CD4-positive, alpha-beta T cell (primary cell): ENCODE measurements at regions not wholly inside any gene's neighbourhood (a gene's known extent, or its start where the extent isn't known, plus 50 kb on each side); places are given as distances from the start of the nearest gene placed in this dataset.

ENCODE experiments used
- ATAC-seq: fragments of 200-7000 bp; cut with Tn5 transposase; one replicate; pipeline ENCODE4 v1.10.0; 2022; ENCODE audit warnings: mild to moderate bottlenecking; ENCODE audit not compliant: poor library complexity
- CTCF ChIA-PET: fragments of 350-600 bp; sonication (Branson Sonifier 250); formaldehyde crosslinking; loops from one replicate; lab custom pipeline; 2021; ENCODE audit warnings: antibody characterized with exemption, inconsistent platforms; lab: Charles Lee
- POLR2A ChIA-PET: fragments of 350-600 bp; sonication (Branson Sonifier 250); formaldehyde crosslinking; loops from one replicate; lab custom pipeline; 2021; ENCODE audit warnings: antibody characterized with exemption, inconsistent platforms; lab: Charles Lee
- DNase-seq, 14 experiments: peaks; one replicate each; pipeline ENCODE4 v3.0.0-alpha.2; 2013 to 2020; ENCODE audit warnings: mixed read lengths in 2 of 14
- H3K27ac ChIP-seq, 2 donors: one replicate each; pipeline versions ENCODE4 v1.5.1 to v1.7.0; 2013; ENCODE audit warnings: low read length in 2 of 2, low read depth in 1 of 2, mild to moderate bottlenecking in 1 of 2
- H3K27me3 ChIP-seq, 2 experiments: 1 replicate in 1 of 2; 2 replicates in 1 of 2; pipeline versions ENCODE4 v1.6.1 to v1.7.0; 2013; ENCODE audit warnings: low read length in 2 of 2, control low read depth in 1 of 2, mild to moderate bottlenecking in 1 of 2, moderate library complexity in 1 of 2; ENCODE audit not compliant: insufficient read depth in 2 of 2, control insufficient read depth in 1 of 2
- H3K36me3 ChIP-seq: one replicate; pipeline ENCODE4 v1.6.1; 2013; ENCODE audit warnings: low read length, control low read depth; ENCODE audit not compliant: insufficient read depth
- H3K4me1 ChIP-seq: one replicate; pipeline ENCODE4 v1.6.1; 2013; ENCODE audit warnings: low read length, control low read depth; ENCODE audit not compliant: insufficient read depth
- H3K4me3 ChIP-seq: one replicate; pipeline ENCODE4 v1.5.1; 2013; ENCODE audit warnings: mild to moderate bottlenecking, low read length, moderate library complexity
- H3K9me3 ChIP-seq, 2 experiments: 1 replicate in 1 of 2; 2 replicates in 1 of 2; pipeline versions ENCODE4 v1.6.1 to v1.7.0; 2013; ENCODE audit warnings: low read length in 2 of 2, mild to moderate bottlenecking in 2 of 2, control low read depth in 1 of 2, moderate library complexity in 1 of 2; ENCODE audit not compliant: control insufficient read depth in 1 of 2, insufficient read depth in 1 of 2
- H3K27ac Mint-ChIP-seq: one replicate; pipeline ENCODE4 v1.8.0; 2020; ENCODE audit warnings: mixed read lengths
- H3K27me3 Mint-ChIP-seq: one replicate; pipeline ENCODE4 v1.8.0; 2021; ENCODE audit warnings: mixed read lengths
- H3K36me3 Mint-ChIP-seq: one replicate; pipeline ENCODE4 v1.8.0; 2021; ENCODE audit warnings: low read depth, mixed read lengths
- H3K4me1 Mint-ChIP-seq: one replicate; pipeline ENCODE4 v1.8.0; 2021; ENCODE audit warnings: low read depth, mixed read lengths
- H3K4me3 Mint-ChIP-seq: one replicate; pipeline ENCODE4 v1.8.0; 2020; ENCODE audit warnings: mild to moderate bottlenecking, mixed read lengths
- H3K9me3 Mint-ChIP-seq: one replicate; pipeline ENCODE4 v1.8.0; 2020; ENCODE audit warnings: mixed read lengths
- intact Hi-C, 2 experiments: fragments of 100-400 bp; cut with DNase I in 1 of 2; cut with micrococcal nuclease in 1 of 2; formaldehyde crosslinking; loops; one replicate each; pipeline versions ENCODE4 v1.15.1 to v1.9.0; 2023 to 2025; cut with DNase I, micrococcal nuclease
- TF ChIP-seq, protein P1 (sequence below): fragments of 200-600 bp; IDR thresholded peaks from one replicate; pipeline ENCODE4 v1.8.0; 2022; ENCODE audit warnings: antibody characterized with exemption, mild to moderate bottlenecking

GRCh38 chr13:100753376-100753775 lies 78.8 kb upstream of the TMTC4 start:
- ATAC-seq, result no peak
- H3K9me3 Mint-ChIP-seq, result no peaks in the 10 kb centered on the region
- no peak overlapping the region for H3K27ac Mint-ChIP-seq
- H3K27me3 Mint-ChIP-seq, result peaks cover 4% of the 10 kb centered on the region
- H3K36me3 Mint-ChIP-seq, result no peaks in the 10 kb centered on the region
- Histone ChIP-seq H3K9me3 (no peaks in the 10 kb centered on the region), H3K4me1 (no peaks in the 10 kb centered on the region), H3K27me3 (no peaks in the 10 kb centered on the region), H3K36me3 (no peaks in the 10 kb centered on the region), H3K27ac (no peak overlapping the region), H3K4me3 (no peak overlapping the region)
- no peak overlapping the region for H3K4me3 Mint-ChIP-seq
- H3K4me1 Mint-ChIP-seq, result no peaks in the 10 kb centered on the region
- DNase-seq, result no peak
- ChIA-PET POLR2A (no interaction called here), CTCF (no interaction called here)
- TF ChIP-seq, protein P1, sequence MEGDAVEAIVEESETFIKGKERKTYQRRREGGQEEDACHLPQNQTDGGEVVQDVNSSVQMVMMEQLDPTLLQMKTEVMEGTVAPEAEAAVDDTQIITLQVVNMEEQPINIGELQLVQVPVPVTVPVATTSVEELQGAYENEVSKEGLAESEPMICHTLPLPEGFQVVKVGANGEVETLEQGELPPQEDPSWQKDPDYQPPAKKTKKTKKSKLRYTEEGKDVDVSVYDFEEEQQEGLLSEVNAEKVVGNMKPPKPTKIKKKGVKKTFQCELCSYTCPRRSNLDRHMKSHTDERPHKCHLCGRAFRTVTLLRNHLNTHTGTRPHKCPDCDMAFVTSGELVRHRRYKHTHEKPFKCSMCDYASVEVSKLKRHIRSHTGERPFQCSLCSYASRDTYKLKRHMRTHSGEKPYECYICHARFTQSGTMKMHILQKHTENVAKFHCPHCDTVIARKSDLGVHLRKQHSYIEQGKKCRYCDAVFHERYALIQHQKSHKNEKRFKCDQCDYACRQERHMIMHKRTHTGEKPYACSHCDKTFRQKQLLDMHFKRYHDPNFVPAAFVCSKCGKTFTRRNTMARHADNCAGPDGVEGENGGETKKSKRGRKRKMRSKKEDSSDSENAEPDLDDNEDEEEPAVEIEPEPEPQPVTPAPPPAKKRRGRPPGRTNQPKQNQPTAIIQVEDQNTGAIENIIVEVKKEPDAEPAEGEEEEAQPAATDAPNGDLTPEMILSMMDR, result no peak
- intact Hi-C loops, result no loop called here

DNA sequence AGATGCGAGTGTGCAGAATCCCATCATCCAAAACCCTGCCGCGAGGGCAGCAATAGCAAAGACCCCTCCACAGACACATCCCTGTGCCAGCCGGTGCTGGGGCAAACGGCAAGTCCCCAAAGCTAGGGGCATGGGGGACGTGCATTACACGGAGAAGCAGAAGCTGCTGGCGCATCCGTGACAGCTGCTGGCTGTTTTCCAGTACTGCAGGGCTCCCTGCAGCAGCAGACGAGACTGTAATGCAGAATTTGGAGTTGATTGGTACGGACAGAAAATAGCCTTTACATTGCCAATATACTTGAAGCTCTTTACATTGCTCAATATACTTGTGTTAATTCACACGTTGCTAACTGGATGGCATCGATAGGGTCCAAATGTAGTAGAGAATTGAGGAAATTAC lies 77.2 kb upstream of the TMTC4 start:
- Histone ChIP-seq H3K27ac (no peak overlapping the region), H3K27me3 (peaks cover 0 to 5% of the 10 kb centered on the region in 2 experiments), H3K4me3 (no peak overlapping the region), H3K9me3 (no peaks in the 10 kb centered on the region), H3K4me1 (no peaks in the 10 kb centered on the region), H3K36me3 (no peaks in the 10 kb centered on the region)
- Mint-ChIP-seq H3K27me3 (peaks cover 4% of the 10 kb centered on the region), H3K27ac (no peak overlapping the region), H3K4me1 (no peaks in the 10 kb centered on the region), H3K9me3 (no peaks in the 10 kb centered on the region), H3K36me3 (no peaks in the 10 kb centered on the region), H3K4me3 (no peak overlapping the region)
- POLR2A ChIA-PET, result no interaction called here
- intact Hi-C loops, result no loop called here
- TF ChIP-seq, protein P1, result no peak
- DNase-seq, result no peak
- CTCF ChIA-PET, result no interaction called here
- ATAC-seq, result no peak

GRCh38 chr13:100746953-100747683 lies 72.5 kb upstream of the TMTC4 start:
- Histone ChIP-seq H3K27me3 (peaks cover 0 to 5% of the 10 kb centered on the region in 2 experiments), H3K36me3 (no peaks in the 10 kb centered on the region), H3K27ac (no peak overlapping the region), H3K4me3 (no peak overlapping the region), H3K9me3 (no peaks in the 10 kb centered on the region), H3K4me1 (no peaks in the 10 kb centered on the region)
- no peak overlapping the region for H3K4me3 Mint-ChIP-seq
- DNase-seq (no peak), ATAC-seq (no peak)
- H3K27ac Mint-ChIP-seq, result no peak overlapping the region
- no peaks in the 10 kb centered on the region for H3K4me1 Mint-ChIP-seq
- ChIA-PET POLR2A (no interaction called here), CTCF (no interaction called here)
- no peaks in the 10 kb centered on the region for H3K36me3 Mint-ChIP-seq
- intact Hi-C loops, result no loop called here
- TF ChIP-seq, protein P1, result no peak
- peaks cover 24% of the 10 kb centered on the region for H3K27me3 Mint-ChIP-seq
- no peaks in the 10 kb centered on the region for H3K9me3 Mint-ChIP-seq
